ENCODE measurements at regions not wholly inside any gene's neighbourhood (a gene's known extent, or its start where the extent isn't known, plus 50 kb on each side); places are given as distances from the start of the nearest gene placed in this dataset.

DNA sequence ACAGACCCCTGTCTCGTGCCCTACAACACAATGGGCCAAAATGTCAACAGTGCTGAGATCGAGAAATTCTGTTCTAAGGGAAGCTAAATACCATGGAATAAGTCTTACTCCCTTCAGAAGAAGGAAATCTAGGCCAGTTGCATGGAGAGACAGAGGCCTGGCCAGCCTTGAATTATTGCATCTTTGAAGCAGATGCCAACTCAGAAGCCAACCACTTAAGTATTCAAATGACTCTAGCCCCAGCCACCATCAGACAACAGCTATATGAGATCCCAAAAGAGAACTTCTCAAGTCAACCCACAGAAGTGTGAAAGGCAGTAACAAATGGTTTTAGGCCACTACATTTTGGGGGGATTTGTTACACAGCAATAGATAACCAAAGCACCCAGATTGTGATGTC is 180.1 kb downstream of the ACTL7B start:
- Histone ChIP-seq H3K4me1 (ENCODE audit: insufficient read depth) (no peaks in the 10 kb centered on the region), H3K79me2 (no peaks in the 10 kb centered on the region), H3K9me3 (ENCODE audit: low read depth) (no peaks in the 10 kb centered on the region), H3K27ac (no peak overlapping the region), H3K4me3 (no peak overlapping the region), H3K4me2 (no peak overlapping the region), H3K36me3 (replicated peaks; ENCODE audit: insufficient read depth, low read depth) (no peaks in the 10 kb centered on the region), H3K27me3 (no peaks in the 10 kb centered on the region), H3K9me2 (replicated peaks; ENCODE audit: insufficient read depth) (no peaks in the 10 kb centered on the region), H2AFZ (no peak overlapping the region), H4K20me1 (ENCODE audit: insufficient read depth, poor library complexity, severe bottlenecking) (no peaks in the 10 kb centered on the region)
- DNase-seq (ENCODE audit: low spot score): no peak
- WGBS (ENCODE audit: low lambda C conversion rate, missing lambda C conversion rate): 80% methylated on average over 2 of the region's 2 CpGs
- no peak for TF ChIP-seq EZH2 (IDR thresholded peaks at IDR 0.05; ENCODE audit: borderline replicate concordance)
- TF ChIP-seq CTCF (IDR thresholded peaks at IDR 0.05; ENCODE audit: poor library complexity): no peak
- TF ChIP-seq EZH2phosphoT487 (IDR thresholded peaks at IDR 0.05; ENCODE audit: low read depth, severe bottlenecking, unreplicated experiment): no peak

DNA sequence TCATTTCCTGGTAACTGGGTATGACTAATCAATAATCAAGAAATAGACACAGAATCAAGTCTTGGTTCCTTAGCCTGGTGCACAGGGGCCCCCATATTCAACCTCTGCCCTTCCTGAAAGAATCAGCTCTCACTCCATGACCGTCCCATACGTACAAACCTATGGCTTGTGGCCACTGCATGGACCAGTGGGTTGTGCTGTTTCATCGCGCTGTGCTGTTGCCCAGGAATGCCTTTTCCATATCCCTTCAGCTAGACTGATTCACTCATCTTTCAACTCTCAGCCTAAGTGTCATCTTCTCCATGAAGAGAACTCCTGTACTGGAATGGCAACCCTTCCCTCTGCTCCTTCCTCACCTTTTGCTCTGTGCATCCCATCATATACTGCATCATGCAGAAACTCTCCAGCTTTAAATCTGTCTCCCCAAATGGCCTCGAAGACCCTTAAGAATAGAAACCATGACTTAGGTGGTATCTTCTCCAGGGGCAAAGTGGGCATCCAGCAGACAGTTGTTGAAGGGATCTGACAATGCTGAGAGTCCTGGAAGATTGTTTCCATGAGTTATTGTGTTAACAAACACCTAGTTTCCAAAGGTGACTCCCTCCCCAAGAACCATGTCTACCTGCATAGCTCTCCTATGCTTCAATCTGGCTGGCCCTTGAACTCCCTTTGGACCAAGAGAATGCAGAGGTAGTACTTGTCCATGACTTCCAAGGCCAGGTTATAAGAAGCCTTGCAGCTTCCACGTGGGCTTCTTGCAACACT is 180.8 kb downstream of the ACTL7B start:
- Histone ChIP-seq H3K79me2 (no peaks in the 10 kb centered on the region), H4K20me1 (ENCODE audit: insufficient read depth, poor library complexity, severe bottlenecking) (no peaks in the 10 kb centered on the region), H3K36me3 (replicated peaks; ENCODE audit: insufficient read depth, low read depth) (no peaks in the 10 kb centered on the region), H3K4me1 (ENCODE audit: insufficient read depth) (no peaks in the 10 kb centered on the region), H3K4me3 (no peak overlapping the region), H3K27ac (no peak overlapping the region), H2AFZ (no peak overlapping the region), H3K9me2 (replicated peaks; ENCODE audit: insufficient read depth) (no peaks in the 10 kb centered on the region), H3K9me3 (ENCODE audit: low read depth) (no peaks in the 10 kb centered on the region), H3K4me2 (no peak overlapping the region), H3K27me3 (no peaks in the 10 kb centered on the region)
- TF ChIP-seq EZH2phosphoT487 (IDR thresholded peaks at IDR 0.05; ENCODE audit: low read depth, severe bottlenecking, unreplicated experiment) (no peak), CTCF (IDR thresholded peaks at IDR 0.05; ENCODE audit: poor library complexity) (no peak), EZH2 (IDR thresholded peaks at IDR 0.05; ENCODE audit: borderline replicate concordance) (no peak)
- WGBS (ENCODE audit: low lambda C conversion rate, missing lambda C conversion rate): 86% methylated on average over 6 of the region's 6 CpGs
- no peak for DNase-seq (ENCODE audit: low spot score)

GRCh38 chr9:108673386-108673785 is 182.4 kb downstream of the ACTL7B start:
- Histone ChIP-seq H3K9me2 (replicated peaks; ENCODE audit: insufficient read depth) (no peaks in the 10 kb centered on the region), H3K9me3 (ENCODE audit: low read depth) (no peaks in the 10 kb centered on the region), H2AFZ (no peak overlapping the region), H3K4me1 (ENCODE audit: insufficient read depth) (no peaks in the 10 kb centered on the region), H3K27me3 (no peaks in the 10 kb centered on the region), H4K20me1 (ENCODE audit: insufficient read depth, poor library complexity, severe bottlenecking) (no peaks in the 10 kb centered on the region), H3K27ac (peak overlapping the region; percentile 72), H3K36me3 (replicated peaks; ENCODE audit: insufficient read depth, low read depth) (no peaks in the 10 kb centered on the region), H3K4me3 (no peak overlapping the region), H3K79me2 (no peaks in the 10 kb centered on the region), H3K4me2 (no peak overlapping the region)
- no peak for TF ChIP-seq EZH2 (IDR thresholded peaks at IDR 0.05; ENCODE audit: borderline replicate concordance)
- no peak for TF ChIP-seq EZH2phosphoT487 (IDR thresholded peaks at IDR 0.05; ENCODE audit: low read depth, severe bottlenecking, unreplicated experiment)
- no peak for TF ChIP-seq CTCF (IDR thresholded peaks at IDR 0.05; ENCODE audit: poor library complexity)
- no peak for DNase-seq (ENCODE audit: low spot score)
- 91% methylated on average over 7 of the region's 7 CpGs for WGBS (ENCODE audit: low lambda C conversion rate, missing lambda C conversion rate)
